Stomach (tissue), 4 donors: ENCODE measurements at regions not wholly inside any gene's neighbourhood (a gene's known extent, or its start where the extent isn't known, plus 50 kb on each side); places are given as distances from the start of the nearest gene placed in this dataset.

Experiments used
- POLR2A ChIP-seq, 4 donors: fragments of 450-650 bp; IDR thresholded peaks; one replicate each; pipeline ENCODE4 v1.6.1; 2016; ENCODE audit warnings: antibody characterized with exemption in 4 of 4, control low read depth in 2 of 4, mild to moderate bottlenecking in 1 of 4, moderate library complexity in 1 of 4
- POLR2AphosphoS5 ChIP-seq, 3 donors: sonication (generic); formaldehyde crosslinking; IDR thresholded peaks; one replicate each; pipeline ENCODE4 v1.6.1; 2016; ENCODE audit warnings: antibody characterized with exemption in 3 of 3
- TF ChIP-seq, protein P1 (sequence below), 7 experiments: fragments of 450-650 bp in 4 of 7; fragments of 200-600 bp in 3 of 7; sonication (generic) in 3 of 7; IDR thresholded peaks; one replicate each; pipeline ENCODE4 v1.5.1; 2016 to 2019; ENCODE audit warnings: antibody characterized with exemption in 7 of 7, control low read depth in 2 of 7, mild to moderate bottlenecking in 1 of 7

GRCh38 chr7:156274557-156274956 is 366.0 kb upstream of the RNF32 start:
- TF ChIP-seq, protein P1, sequence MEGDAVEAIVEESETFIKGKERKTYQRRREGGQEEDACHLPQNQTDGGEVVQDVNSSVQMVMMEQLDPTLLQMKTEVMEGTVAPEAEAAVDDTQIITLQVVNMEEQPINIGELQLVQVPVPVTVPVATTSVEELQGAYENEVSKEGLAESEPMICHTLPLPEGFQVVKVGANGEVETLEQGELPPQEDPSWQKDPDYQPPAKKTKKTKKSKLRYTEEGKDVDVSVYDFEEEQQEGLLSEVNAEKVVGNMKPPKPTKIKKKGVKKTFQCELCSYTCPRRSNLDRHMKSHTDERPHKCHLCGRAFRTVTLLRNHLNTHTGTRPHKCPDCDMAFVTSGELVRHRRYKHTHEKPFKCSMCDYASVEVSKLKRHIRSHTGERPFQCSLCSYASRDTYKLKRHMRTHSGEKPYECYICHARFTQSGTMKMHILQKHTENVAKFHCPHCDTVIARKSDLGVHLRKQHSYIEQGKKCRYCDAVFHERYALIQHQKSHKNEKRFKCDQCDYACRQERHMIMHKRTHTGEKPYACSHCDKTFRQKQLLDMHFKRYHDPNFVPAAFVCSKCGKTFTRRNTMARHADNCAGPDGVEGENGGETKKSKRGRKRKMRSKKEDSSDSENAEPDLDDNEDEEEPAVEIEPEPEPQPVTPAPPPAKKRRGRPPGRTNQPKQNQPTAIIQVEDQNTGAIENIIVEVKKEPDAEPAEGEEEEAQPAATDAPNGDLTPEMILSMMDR (IDR thresholded peaks at IDR 0.05) = no peak
- TF ChIP-seq POLR2AphosphoS5 (IDR thresholded peaks at IDR 0.05) (no peak), POLR2A (IDR thresholded peaks at IDR 0.05) (no peak)
